HepG2 (cell line): ENCODE measurements at regions not wholly inside any gene's neighbourhood (a gene's known extent, or its start where the extent isn't known, plus 50 kb on each side); places are given as distances from the start of the nearest gene placed in this dataset.

Source experiments
- ATAC-seq: fragments of 200-7000 bp; cut with Tn5 transposase; 3 replicates; pipeline ENCODE4 v1.9.1; 2020; ENCODE audit warnings: mild to moderate bottlenecking, moderate library complexity
- BruUV-seq: library from RNA; stranded (reverse); fragments of 400-500 nt; replicated peaks from 2 replicates; lab custom pipeline; 2021; lab: Mats Ljungman, UMichigan
- CTCF ChIA-PET: fragments of 300-600 bp; formaldehyde crosslinking; extraction: SDS; loops from one replicate; lab custom pipeline; 2021; ENCODE audit warnings: low total read pairs, inconsistent platforms, low intra/inter-chr PET ratio; lab: Yijun Ruan, JAX
- POLR2A ChIA-PET: fragments of 350-600 bp; sonication (Branson Sonifier 250); formaldehyde crosslinking; loops from one replicate; lab custom pipeline; 2020; ENCODE audit warnings: antibody characterized with exemption, inconsistent platforms; lab: Yijun Ruan, JAX
- DNase-seq: peaks from one replicate; pipeline ENCODE4 v3.0.0-alpha.2; 2015; ENCODE audit warnings: low spot score
- FAIRE-seq: peaks from 3 replicates; lab custom pipeline; 2011; peaks lifted over from hg19 to GRCh38; lab: Jason Lieb, UNC
- H2AFZ ChIP-seq: one replicate; pipeline ENCODE4 v1.6.1; 2011; ENCODE audit warnings: low read length, inconsistent platforms
- H3K27ac ChIP-seq: fragments of 300-600 bp; 3 replicates; pipeline ENCODE4 v1.8.0; 2011; ENCODE audit warnings: mixed run types, mild to moderate bottlenecking, mixed read lengths, low read length, inconsistent platforms; ENCODE audit not compliant: insufficient read depth; ENCODE audit errors: extremely low read length
- H3K27me3 ChIP-seq, 2 experiments: fragments of 200-600 bp in 1 of 2; 2 replicates in 1 of 2; 3 replicates in 1 of 2; pipeline versions ENCODE4 v1.6.0 to v1.8.0; 2011; ENCODE audit warnings: low read length in 2 of 2, mild to moderate bottlenecking in 2 of 2, moderate library complexity in 2 of 2, inconsistent platforms in 1 of 2; ENCODE audit not compliant: insufficient read depth in 2 of 2, control insufficient read depth in 1 of 2
- H3K36me3 ChIP-seq, 2 experiments: fragments of 200-600 bp in 1 of 2; replicated peaks in 1 of 2; 2 replicates in 1 of 2; 3 replicates in 1 of 2; pipeline versions ENCODE4 v1.5.1 to v1.8.0; 2011; ENCODE audit warnings: low read length in 2 of 2, inconsistent platforms in 1 of 2; ENCODE audit not compliant: insufficient read depth in 2 of 2, control insufficient read depth in 1 of 2
- H3K4me1 ChIP-seq: 2 replicates; pipeline ENCODE4 v1.5.1; 2012; ENCODE audit warnings: low read length, inconsistent platforms; ENCODE audit not compliant: insufficient read depth
- H3K4me2 ChIP-seq: 2 replicates; pipeline ENCODE4 v1.6.0; 2011; ENCODE audit warnings: low read depth, low read length, inconsistent platforms
- H3K4me3 ChIP-seq, 3 experiments: fragments of 200-600 bp in 1 of 3; sonication (generic), shearing (Covaris generic) in 1 of 3; replicated peaks in 1 of 3; 2 replicates each; pipeline ENCODE4 v1.5.1; 2011 to 2016; ENCODE audit warnings: low read length in 3 of 3, inconsistent platforms in 2 of 3, low read depth in 2 of 3, mild to moderate bottlenecking in 2 of 3, control low read depth in 1 of 3, mixed read lengths in 1 of 3; ENCODE audit not compliant: insufficient read depth in 1 of 3
- H3K79me2 ChIP-seq: one replicate; pipeline ENCODE4 v1.6.1; 2011; ENCODE audit warnings: low read length, inconsistent platforms; ENCODE audit not compliant: insufficient read depth
- H3K9ac ChIP-seq: 2 replicates; pipeline ENCODE4 v1.6.0; 2011; ENCODE audit warnings: mild to moderate bottlenecking, low read depth, low read length, inconsistent platforms; ENCODE audit not compliant: insufficient read depth
- H3K9me3 ChIP-seq: 2 replicates; pipeline ENCODE4 v1.5.1; 2012; ENCODE audit warnings: mild to moderate bottlenecking, low read length
- H4K20me1 ChIP-seq: 2 replicates; pipeline ENCODE4 v1.6.0; 2011; ENCODE audit warnings: inconsistent platforms, mild to moderate bottlenecking, low read length, moderate library complexity; ENCODE audit not compliant: insufficient read depth
- ARNTL ChIP-seq: sonication (generic); formaldehyde crosslinking; IDR thresholded peaks from 2 replicates; pipeline ENCODE4 v1.4.0; 2020; ENCODE audit warnings: mild to moderate bottlenecking, missing genetic modification reagents
- FOXA3 ChIP-seq: IDR thresholded peaks from 2 replicates; pipeline ENCODE4 v1.6.1; 2016; ENCODE audit warnings: missing genetic modification reagents, missing compliant biosample characterization
- HDAC6 ChIP-seq: fragments of 200-600 bp; sonication (generic); IDR thresholded peaks from 2 replicates; pipeline ENCODE4 v1.7.0; 2017; ENCODE audit warnings: mild to moderate bottlenecking, antibody characterized with exemption, low read length, low read depth
- JUND ChIP-seq: sonication (generic); formaldehyde crosslinking; IDR thresholded peaks from 2 replicates; pipeline ENCODE4 v1.8.0; 2022; ENCODE audit warnings: mild to moderate bottlenecking, missing genetic modification reagents
- MAFF ChIP-seq: IDR thresholded peaks from 2 replicates; pipeline ENCODE4 v1.6.1; 2011; ENCODE audit warnings: low read depth, low read length, improper control_type of control experiment
- MAFK ChIP-seq, 2 experiments: IDR thresholded peaks in 1 of 2; conservative IDR thresholded peaks in 1 of 2; 2 replicates each; pipeline ENCODE4 v1.6.1; 2011; ENCODE audit warnings: improper control_type of control experiment in 2 of 2, low read length in 2 of 2
- MEIS2 ChIP-seq: sonication (generic); formaldehyde crosslinking; IDR thresholded peaks from 2 replicates; pipeline ENCODE4 v1.9.0; 2021; ENCODE audit warnings: mild to moderate bottlenecking, missing genetic modification reagents
- SRF ChIP-seq: IDR thresholded peaks from 2 replicates; pipeline ENCODE4 v1.6.1; 2011; ENCODE audit warnings: mild to moderate bottlenecking, low read depth, low read length, moderate library complexity
- SRSF1 ChIP-seq: fragments of 200-400 bp; formaldehyde crosslinking; optimal IDR thresholded peaks from 2 replicates; pipeline ENCODE3; 2017; ENCODE audit warnings: mild to moderate bottlenecking, low read depth, low read length, moderate library complexity
- ZFP36L2 ChIP-seq: sonication (generic); formaldehyde crosslinking; IDR thresholded peaks from 2 replicates; pipeline ENCODE4 v1.4.0; 2020; ENCODE audit warnings: missing genetic modification reagents
- WGBS: methylation state at CpG from one replicate; pipeline ENCODE4 v1.1.6; 2017; ENCODE audit warnings: low lambda C conversion rate; 5-methylcytosine and 5-hydroxymethylcytosine counted together
- in situ Hi-C: cut with HindIII; loops from 2 replicates; pipeline ENCODE4 v1.10.0; 2017; ENCODE audit warnings: low pct_unique_long_range_greater_than_20kb; ENCODE audit not compliant: extremely low pct_ligation_motif_present
- intact Hi-C: fragments of 100-400 bp; cut with micrococcal nuclease; formaldehyde crosslinking; loops from one replicate; pipeline ENCODE4 v1.10.0; 2022; ENCODE audit not compliant: unreplicated experiment
- TF ChIP-seq, protein P1 (sequence below): sonication (generic); formaldehyde crosslinking; IDR thresholded peaks from 2 replicates; pipeline ENCODE4 v1.4.0; 2020; ENCODE audit warnings: missing genetic modification reagents, low read depth, mild to moderate bottlenecking, borderline replicate concordance
- TF ChIP-seq, protein P2 (sequence below): sonication (generic); formaldehyde crosslinking; IDR thresholded peaks from 2 replicates; pipeline ENCODE4 v1.4.0; 2020; ENCODE audit warnings: missing genetic modification reagents

DNA sequence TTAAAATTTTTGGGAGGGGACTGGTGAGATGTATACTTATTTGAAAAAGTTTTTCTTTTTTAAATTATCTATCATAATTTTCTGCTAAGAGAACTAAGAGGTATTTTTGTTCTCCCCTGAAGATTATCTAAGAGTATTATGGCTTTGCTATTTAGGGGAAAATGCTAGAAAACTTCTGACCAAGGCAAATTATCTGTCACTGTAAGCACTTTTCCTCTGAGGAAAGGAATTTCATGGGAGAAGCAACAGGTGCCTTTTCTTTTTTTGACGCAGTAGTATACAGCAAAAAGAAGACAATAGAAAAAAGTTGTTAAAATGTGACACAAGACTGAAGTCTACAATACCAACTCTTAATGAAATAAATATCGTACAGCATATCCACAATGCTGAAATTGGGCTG, 201.6 kb upstream of the NANOGP8 start:
- H3K79me2 ChIP-seq: no peaks in the 10 kb centered on the region
- no peaks in the 10 kb centered on the region for H3K36me3 ChIP-seq
- DNase-seq (no peak), FAIRE-seq (no peak), ATAC-seq (no peak)
- H3K27ac ChIP-seq: no peak overlapping the region
- H3K4me1 ChIP-seq: no peaks in the 10 kb centered on the region
- CTCF ChIA-PET: no interaction called here
- no TSS peak for BruUV-seq
- 91% methylated on average over 2 of the region's 2 CpGs for WGBS
- no peaks in the 10 kb centered on the region for H3K9me3 ChIP-seq
- in situ Hi-C loops: loop anchor here (5.0 to 25.0 kb wide), 3 partner anchors 161 to 1826 kb away; partner anchors contain the start of gene MEIS2
- H2AFZ ChIP-seq: no peak overlapping the region
- POLR2A ChIA-PET: no interaction called here
- H4K20me1 ChIP-seq: no peaks in the 10 kb centered on the region
- H3K27me3 ChIP-seq: no peaks in the 10 kb centered on the region
- no peak for TF ChIP-seq SRSF1
- TF ChIP-seq, protein P1, sequence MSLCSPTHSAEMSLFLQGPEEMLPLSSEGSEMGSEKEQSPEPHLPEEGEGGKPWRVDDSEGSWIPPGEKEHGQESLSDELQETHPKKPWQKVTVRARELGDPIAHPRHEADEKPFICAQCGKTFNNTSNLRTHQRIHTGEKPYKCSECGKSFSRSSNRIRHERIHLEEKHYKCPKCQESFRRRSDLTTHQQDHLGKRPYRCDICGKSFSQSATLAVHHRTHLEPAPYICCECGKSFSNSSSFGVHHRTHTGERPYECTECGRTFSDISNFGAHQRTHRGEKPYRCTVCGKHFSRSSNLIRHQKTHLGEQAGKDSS (CRISPR knock-in tag): no peak
- no peak for TF ChIP-seq SRF
- no peak for TF ChIP-seq MEIS2 (CRISPR knock-in tag)
- no peak for TF ChIP-seq ZFP36L2 (CRISPR knock-in tag)
- no peak for TF ChIP-seq HDAC6
- TF ChIP-seq JUND (CRISPR knock-in tag): no peak
- TF ChIP-seq MAFF: peak; percentile 53
- TF ChIP-seq, protein P2, sequence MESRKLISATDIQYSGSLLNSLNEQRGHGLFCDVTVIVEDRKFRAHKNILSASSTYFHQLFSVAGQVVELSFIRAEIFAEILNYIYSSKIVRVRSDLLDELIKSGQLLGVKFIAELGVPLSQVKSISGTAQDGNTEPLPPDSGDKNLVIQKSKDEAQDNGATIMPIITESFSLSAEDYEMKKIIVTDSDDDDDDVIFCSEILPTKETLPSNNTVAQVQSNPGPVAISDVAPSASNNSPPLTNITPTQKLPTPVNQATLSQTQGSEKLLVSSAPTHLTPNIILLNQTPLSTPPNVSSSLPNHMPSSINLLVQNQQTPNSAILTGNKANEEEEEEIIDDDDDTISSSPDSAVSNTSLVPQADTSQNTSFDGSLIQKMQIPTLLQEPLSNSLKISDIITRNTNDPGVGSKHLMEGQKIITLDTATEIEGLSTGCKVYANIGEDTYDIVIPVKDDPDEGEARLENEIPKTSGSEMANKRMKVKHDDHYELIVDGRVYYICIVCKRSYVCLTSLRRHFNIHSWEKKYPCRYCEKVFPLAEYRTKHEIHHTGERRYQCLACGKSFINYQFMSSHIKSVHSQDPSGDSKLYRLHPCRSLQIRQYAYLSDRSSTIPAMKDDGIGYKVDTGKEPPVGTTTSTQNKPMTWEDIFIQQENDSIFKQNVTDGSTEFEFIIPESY (CRISPR knock-in tag): no peak
- peak in 1 of 2 experiments; percentile 53; a peak in 1 of 4 replicates for TF ChIP-seq MAFK (conservative IDR thresholded peaks at IDR 0.05 in 1 of 2, IDR thresholded peaks at IDR 0.05 in 1 of 2; ENCODE audit: low read length in 2 of 2)
- TF ChIP-seq FOXA3 (CRISPR knock-in tag): no peak
- TF ChIP-seq ARNTL (CRISPR knock-in tag): no peak
- no peak overlapping the region for H3K9ac ChIP-seq
- no peak overlapping the region for H3K4me2 ChIP-seq
- intact Hi-C loops: no loop called here
- no peak overlapping the region for H3K4me3 ChIP-seq
